RKO (cell line): ENCODE measurements at regions not wholly inside any gene's neighbourhood (a gene's known extent, or its start where the extent isn't known, plus 50 kb on each side); places are given as distances from the start of the nearest gene placed in this dataset.

Experiments
- DNase-seq: peaks from one replicate; pipeline ENCODE4 v3.0.0-alpha.2; 2016; ENCODE audit warnings: low spot score

- DNase-seq: no peak
Measured at GRCh38 chr1:14500041-14500440, 98.4 kb upstream of the KAZN start.

DNA sequence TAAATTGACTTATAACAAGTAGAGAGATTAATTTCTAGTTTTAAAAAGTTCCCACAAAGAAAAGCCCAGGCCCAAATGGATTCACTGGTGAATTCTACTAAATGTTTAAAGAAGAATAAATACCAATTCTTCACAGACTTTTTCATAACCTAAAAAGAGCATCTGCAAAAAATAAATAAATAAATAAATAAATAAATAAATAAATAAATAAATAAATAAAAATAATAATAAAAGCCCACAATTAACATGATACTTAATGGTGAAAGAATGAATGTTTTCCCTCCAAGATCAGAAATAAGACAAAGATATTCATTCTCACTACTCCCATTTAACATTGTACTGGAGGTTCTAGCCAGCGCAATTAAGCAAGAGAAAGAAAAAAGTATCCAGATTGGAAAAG, 97.6 kb upstream of the KAZN start:
- no peak for DNase-seq

- DNase-seq: no peak
Measured at GRCh38 chr1:14504517-14504916, 94.0 kb upstream of the KAZN start.

- DNase-seq: no peak
Measured at GRCh38 chr1:14506471-14507255, 91.8 kb upstream of the KAZN start.

GRCh38 chr1:14507262-14507661, 91.2 kb upstream of the KAZN start:
- DNase-seq: no peak

DNA sequence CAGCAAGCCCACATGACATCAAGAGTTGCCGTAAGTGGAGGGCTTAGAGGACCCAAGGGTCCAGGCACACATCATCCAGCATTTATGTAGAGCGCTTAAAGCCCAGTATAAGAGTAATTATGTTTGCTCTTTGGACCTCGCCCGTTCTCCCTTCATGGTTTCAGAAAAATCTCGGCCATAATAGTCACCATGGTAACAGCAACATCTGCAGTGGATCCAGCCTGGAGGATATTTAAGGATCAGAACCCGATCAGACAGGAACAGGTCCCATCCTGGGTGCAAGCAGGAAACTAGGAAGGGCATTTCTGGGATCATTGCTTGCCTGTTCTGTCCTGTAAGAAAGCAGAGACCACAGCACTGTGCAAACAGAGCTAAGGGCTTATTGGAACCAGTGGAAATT, 89.9 kb upstream of the KAZN start:
- no peak for DNase-seq

DNA sequence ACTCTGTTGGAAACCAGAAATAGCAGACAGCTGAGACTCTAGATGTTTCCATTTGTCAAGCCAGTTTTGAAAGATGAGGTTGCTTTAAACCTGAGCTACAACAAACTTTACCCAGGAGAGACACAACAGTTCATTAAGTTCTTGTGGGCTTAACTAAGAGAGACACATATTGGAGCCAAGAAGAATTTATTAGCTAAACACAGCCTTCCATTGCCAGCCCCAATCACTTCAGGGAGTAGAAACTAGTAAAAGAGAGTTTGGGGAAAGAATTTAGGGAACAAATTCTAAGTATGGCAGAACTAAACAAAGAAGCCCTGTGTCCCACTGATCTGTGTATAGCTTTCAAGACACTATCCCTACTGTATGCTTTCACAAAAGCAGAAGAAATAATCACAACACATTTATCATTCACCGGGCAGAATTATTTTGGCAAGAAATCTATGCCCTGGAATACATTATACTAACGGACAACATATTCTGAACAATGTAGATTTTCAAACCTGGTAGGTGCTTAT, 87.3 kb upstream of the KAZN start:
- no peak for DNase-seq

GRCh38 chr1:14511796-14512585, 86.5 kb upstream of the KAZN start:
- no peak for DNase-seq

DNA sequence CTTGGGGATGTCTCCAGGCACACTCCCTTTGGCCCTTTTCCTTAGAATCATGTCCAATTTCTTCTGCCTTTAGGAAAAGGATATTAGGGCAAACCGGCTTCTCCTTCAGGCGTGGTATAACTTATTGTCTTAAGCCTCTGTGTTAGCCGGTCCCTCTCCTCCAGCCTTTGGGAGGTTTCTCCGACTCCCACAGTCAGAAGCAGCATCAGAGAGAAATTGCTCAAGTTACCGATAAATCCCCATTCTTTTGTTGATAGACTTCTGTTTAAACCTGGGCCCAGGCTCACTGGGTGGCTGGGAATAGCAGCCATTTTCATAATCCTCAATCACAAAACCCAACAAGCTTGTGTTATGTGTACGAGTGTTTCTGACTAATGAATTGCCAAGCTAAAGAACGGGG, 85.4 kb upstream of the KAZN start:
- no peak for DNase-seq

GRCh38 chr1:14514739-14515138, 83.7 kb upstream of the KAZN start:
- no peak for DNase-seq

- no peak for DNase-seq
Measured at GRCh38 chr1:14516974-14517840, 81.3 kb upstream of the KAZN start.

DNA sequence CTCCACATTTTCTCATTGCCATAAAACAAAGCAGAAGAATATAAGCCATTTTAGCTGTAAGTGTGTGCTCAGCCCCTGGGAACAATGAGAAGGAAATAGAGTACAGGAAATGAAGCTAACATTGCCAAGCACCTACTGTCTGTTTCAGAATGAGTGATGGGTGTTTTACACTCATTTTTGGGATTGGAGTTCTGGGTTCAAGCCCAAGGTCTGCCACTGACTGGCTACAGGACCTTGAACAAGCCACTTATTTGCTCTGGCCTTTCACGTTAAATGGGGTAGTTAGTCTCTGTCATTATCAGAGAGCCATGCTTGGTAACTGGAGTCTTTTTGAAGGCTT, 80.7 kb upstream of the KAZN start:
- DNase-seq: no peak

- no peak for DNase-seq
Measured at GRCh38 chr1:14519976-14520375, 78.5 kb upstream of the KAZN start.

- DNase-seq: no peak
Measured at GRCh38 chr1:14520514-14521163, 77.8 kb upstream of the KAZN start.

DNA sequence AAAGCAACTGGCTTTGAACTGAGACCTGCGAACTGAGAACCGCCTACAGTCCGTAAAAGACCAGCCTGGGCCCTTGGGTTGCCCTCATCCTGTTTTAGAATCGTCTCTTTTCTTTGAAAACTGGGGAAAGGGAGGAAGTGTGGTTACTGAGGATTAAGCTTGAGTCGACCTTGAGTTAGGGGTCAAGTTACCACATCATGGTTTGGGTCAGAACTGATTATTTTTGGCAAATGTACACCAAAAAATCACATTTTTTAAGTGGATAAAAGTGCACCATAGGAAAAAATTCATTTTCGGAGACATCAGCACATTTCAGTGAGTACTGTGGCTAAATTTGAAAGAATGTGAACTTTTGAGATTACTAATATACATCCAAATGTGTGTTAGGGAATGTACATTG, 76.9 kb upstream of the KAZN start:
- no peak for DNase-seq

DNA sequence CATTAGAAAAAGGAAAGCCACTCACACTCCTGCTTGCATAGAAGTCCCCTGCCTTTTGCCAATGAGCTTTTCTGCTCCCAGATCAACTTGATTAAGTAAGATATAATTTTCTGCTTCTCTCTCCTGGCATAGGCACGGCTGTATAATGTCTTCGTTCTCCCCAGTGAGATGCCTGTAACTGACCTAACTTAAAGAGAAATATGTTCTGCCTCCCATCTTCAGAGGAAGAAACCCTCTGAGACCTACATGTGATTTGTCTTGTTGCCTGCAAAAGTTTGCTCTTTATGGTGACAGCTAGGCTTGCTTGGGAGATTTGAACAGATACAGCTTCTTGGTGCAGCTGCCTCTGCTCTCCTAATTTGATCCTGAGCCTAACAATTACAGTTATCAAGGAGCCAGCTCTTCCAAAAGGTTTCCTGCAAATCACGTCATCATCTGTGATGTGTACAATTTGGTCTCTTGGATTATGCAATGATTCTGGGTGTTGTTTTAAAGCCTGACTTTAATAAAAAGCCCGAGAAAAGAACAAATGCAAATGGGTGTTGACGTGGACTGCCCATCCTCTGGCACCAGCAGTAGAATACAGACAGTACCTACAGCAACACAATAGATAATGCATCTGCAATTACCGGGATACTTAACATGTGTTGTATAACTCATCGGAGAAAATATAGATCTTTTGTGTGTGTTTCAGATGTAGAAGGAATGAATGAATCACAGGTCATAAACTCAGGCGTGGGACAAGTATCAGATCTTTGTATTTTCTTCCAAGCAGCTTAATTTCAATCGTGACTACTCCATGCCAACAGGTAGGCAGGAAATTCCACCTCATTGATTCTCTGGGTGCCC, 76.2 kb upstream of the KAZN start:
- DNase-seq: no peak

DNA sequence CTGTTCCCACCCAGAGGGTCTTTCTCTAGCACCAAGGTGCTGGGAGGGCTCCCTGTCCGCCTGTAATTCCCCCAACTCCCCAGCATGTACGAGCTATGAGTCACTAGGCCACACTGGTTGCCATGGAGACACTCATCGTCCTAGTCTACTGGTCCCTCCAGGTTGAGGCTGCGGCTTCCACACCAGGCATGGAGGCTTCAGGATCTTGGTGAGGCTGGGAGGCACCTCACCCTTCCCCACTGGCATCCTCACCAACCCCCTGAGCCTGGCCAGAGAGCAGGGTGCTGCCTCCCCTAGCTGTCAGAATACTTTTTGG, 75.6 kb upstream of the KAZN start:
- peak; percentile 31 for DNase-seq

DNA sequence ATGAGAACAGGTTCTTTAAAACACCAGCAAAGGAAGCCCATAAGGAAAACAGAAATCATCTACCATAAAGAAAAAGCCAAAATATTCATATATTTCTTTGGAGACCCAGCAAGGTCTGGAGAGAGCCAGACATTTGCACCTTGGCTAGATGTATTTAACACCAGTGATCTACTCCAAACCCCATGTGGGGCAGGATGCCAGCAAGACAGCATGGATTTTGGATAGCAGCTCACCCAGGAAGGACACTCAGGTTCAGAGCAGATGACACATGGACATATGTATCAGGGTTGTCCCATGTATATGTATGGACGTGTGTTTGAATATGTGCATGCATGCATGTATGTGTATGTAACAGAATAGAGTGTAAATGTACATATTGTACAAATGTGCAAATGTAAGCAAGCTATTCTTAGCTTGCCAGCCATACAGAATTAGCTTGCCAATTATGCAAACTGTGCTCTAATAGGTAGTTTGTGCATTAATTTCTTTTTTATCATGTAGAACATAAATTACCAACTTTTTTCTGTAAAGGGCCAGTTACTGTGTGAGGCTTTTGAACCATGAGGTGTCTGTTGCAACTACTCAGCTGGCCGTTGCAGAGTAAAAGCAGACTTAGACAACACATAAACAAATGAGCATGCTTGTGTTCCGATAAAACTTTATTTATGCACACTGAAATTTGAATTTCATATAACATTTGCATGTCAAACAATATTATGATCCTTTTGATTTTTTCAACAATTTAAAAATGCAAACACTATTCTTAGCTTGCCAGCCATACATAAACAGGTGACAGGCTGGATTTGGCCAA, 73.5 kb upstream of the KAZN start:
- DNase-seq: no peak

DNA sequence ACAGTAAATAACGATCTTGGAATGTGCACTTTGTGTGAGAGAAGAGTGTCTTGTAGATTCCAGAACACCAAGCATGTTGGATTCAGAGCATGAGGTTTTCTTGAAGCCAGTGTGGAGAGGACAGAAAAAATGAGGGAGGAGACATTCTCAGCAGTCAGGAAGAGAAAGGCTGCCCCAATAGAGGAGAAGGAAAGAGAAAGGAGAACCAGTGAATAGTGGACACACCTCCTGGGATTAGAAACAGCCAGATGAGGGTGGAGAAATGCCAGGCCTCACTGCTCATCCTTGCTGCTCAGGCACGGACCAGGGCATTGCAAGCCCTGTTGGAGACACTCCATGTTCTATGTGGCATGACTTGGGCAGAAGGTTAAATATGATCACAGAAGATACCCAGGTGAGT, 69.0 kb upstream of the KAZN start:
- DNase-seq: no peak

DNA sequence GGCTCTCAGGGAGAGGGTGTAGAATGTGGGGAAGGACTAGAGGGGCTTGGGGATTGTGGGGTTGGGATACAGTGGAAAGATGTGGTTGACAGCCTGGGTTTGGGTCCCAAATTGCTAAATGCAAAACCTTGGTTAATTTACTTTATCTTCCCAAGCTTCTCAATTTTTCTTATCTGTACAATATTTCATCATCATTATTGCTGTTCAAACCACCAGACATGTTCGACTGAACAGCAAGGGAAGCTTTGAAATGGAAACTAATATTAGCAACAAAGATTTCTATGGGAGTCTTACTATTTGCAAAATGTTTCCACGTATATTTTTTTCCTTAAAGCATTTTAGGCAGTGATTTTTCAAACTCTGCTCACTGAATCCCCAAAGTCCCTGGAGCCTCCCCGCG, 67.0 kb upstream of the KAZN start:
- no peak for DNase-seq
